ENCODE measurements at regions not wholly inside any gene's neighbourhood (a gene's known extent, or its start where the extent isn't known, plus 50 kb on each side); places are given as distances from the start of the nearest gene placed in this dataset.

GRCh38 chr3:20488151-20488550, 302.1 kb upstream of the SGO1 start:
- no peak overlapping the region for H4K91ac ChIP-seq (replicated peaks; ENCODE audit: insufficient read length, low read length)
- H3K4me1 ChIP-seq (replicated peaks in 1 of 4; ENCODE audit: control insufficient read depth in 3 of 4, insufficient read depth in 4 of 4, low read length in 3 of 4), result no peaks in the 10 kb centered on the region
- H3K23me2 ChIP-seq (ENCODE audit: low read depth, low read length), result no peaks in the 10 kb centered on the region
- no peak overlapping the region for H2BK120ac ChIP-seq (replicated peaks; ENCODE audit: low read depth, low read length)
- H2BK20ac ChIP-seq (ENCODE audit: low read length), result no peak overlapping the region
- H3K23ac ChIP-seq (ENCODE audit: insufficient read length), result no peak overlapping the region
- no peaks in the 10 kb centered on the region for H3K27me3 ChIP-seq (replicated peaks in 1 of 4; ENCODE audit: control insufficient read depth in 3 of 4, extremely low read depth in 1 of 4, insufficient read depth in 3 of 4, low read length in 3 of 4)
- CTCF ChIA-PET (ENCODE audit: partially characterized antibody), result no interaction called here
- no peak overlapping the region for H4K5ac ChIP-seq (ENCODE audit: insufficient read length, low read depth, low read length)
- 0 out of 2 replicates have a peak overlapping the region, but pooled peaks have one; percentile 17 for H2AFZ ChIP-seq (ENCODE audit: low read length)
- no peak overlapping the region for H2BK5ac ChIP-seq (ENCODE audit: low read depth, low read length)
- no peak overlapping the region for H3K27ac ChIP-seq (ENCODE audit: low read depth, low read length)
- no peak overlapping the region for H3K4ac ChIP-seq (replicated peaks; ENCODE audit: insufficient read length, low read depth, low read length)
- H4K8ac ChIP-seq (ENCODE audit: extremely low read depth, insufficient read depth, low read length), result no peak overlapping the region
- no peak overlapping the region for H2AK5ac ChIP-seq (ENCODE audit: low read depth, low read length)
- no peaks in the 10 kb centered on the region for H3K79me1 ChIP-seq (ENCODE audit: low read depth, low read length)
- H3K4me2 ChIP-seq (ENCODE audit: insufficient read depth in 1 of 2, low read depth in 2 of 2, low read length in 2 of 2), result no peak overlapping the region
- no peaks in the 10 kb centered on the region for H3K36me3 ChIP-seq (ENCODE audit: control insufficient read depth in 2 of 4, insufficient read depth in 4 of 4, low read length in 3 of 4)
- H3K4me3 ChIP-seq (ENCODE audit: extremely low read depth in 1 of 4, insufficient read depth in 2 of 4, low read depth in 3 of 4, low read length in 4 of 4), result no peak overlapping the region
- H3K9me3 ChIP-seq (ENCODE audit: insufficient read depth in 2 of 2, low read depth in 1 of 2, low read length in 1 of 2), result peaks cover 3 to 6% of the 10 kb centered on the region in 2 experiments; a peak in 2 of 4 replicates
- POLR2A ChIA-PET (ENCODE audit: partially characterized antibody), result no interaction called here
- no peak overlapping the region for H2BK12ac ChIP-seq (ENCODE audit: low read depth, low read length)
- no peak overlapping the region for H2BK15ac ChIP-seq (ENCODE audit: low read length)
- no peak overlapping the region for H3K56ac ChIP-seq (replicated peaks; ENCODE audit: insufficient read length, low read depth, low read length)
- no peaks in the 10 kb centered on the region for H4K20me1 ChIP-seq (replicated peaks in 1 of 2; ENCODE audit: control insufficient read depth in 1 of 2, insufficient read depth in 2 of 2, low read length in 2 of 2)
- H3K14ac ChIP-seq (ENCODE audit: insufficient read length), result no peak overlapping the region
- H3K9ac ChIP-seq (replicated peaks in 1 of 4; ENCODE audit: extremely low read depth in 1 of 4, low read depth in 3 of 4, low read length in 3 of 4), result no peak overlapping the region
- no peak overlapping the region for H3K18ac ChIP-seq (ENCODE audit: extremely low read depth, low read length)
- FAIRE-seq (no peak), DNase-seq (ENCODE audit: low read depth in 1 of 2, low spot score in 2 of 2) (no peak)
- H3K79me2 ChIP-seq (ENCODE audit: control insufficient read depth in 1 of 2, insufficient read depth in 2 of 2, low read length in 2 of 2), result no peaks in the 10 kb centered on the region
- WGBS, 2 experiments (ENCODE audit: extremely low coverage in 1 of 2, insufficient coverage in 1 of 2, insufficient read length in 1 of 2, insufficient replicate concordance in 2 of 2, low coverage in 1 of 2, low lambda C conversion rate in 2 of 2, missing lambda C conversion rate in 1 of 2), result 93% methylated on average over 3 of the region's 3 CpGs; no CpG with 5 or more reads in 1 of the 2 experiments
- TF ChIP-seq YY1 (IDR thresholded peaks at IDR 0.05; ENCODE audit: low read depth, low read length), result no peak
- peak in 1 of 3 experiments; percentile 22; a peak in 1 of 4 replicates for TF ChIP-seq CTCF (IDR thresholded peaks at IDR 0.05; ENCODE audit: control extremely low read depth in 1 of 3, insufficient read depth in 1 of 3, low read depth in 1 of 3, low read length in 3 of 3)
- no peak for TF ChIP-seq RXRA (IDR thresholded peaks at IDR 0.05; ENCODE audit: insufficient read depth, low read depth, low read length)
- TF ChIP-seq USF2 (IDR thresholded peaks at IDR 0.05; ENCODE audit: low read length), result no peak
- TF ChIP-seq JUND (IDR thresholded peaks at IDR 0.05; ENCODE audit: low read length), result no peak
- TF ChIP-seq RAD21 (IDR thresholded peaks at IDR 0.05 in 1 of 2, conservative IDR thresholded peaks at IDR 0.05 in 1 of 2; ENCODE audit: low read depth in 2 of 2, low read length in 2 of 2), result peak in 1 of 2 experiments; percentile 1; a peak in 1 of 4 replicates
- TF ChIP-seq RFX5 (IDR thresholded peaks at IDR 0.05; ENCODE audit: borderline replicate concordance, low read depth, low read length), result no peak
- no peak for TF ChIP-seq TAF7 (optimal IDR thresholded peaks at IDR 0.05; ENCODE audit: borderline replicate concordance, low read depth, low read length)
- no peak for TF ChIP-seq HDAC2 (IDR thresholded peaks at IDR 0.05; ENCODE audit: borderline replicate concordance in 1 of 2, low read depth in 2 of 2, low read length in 2 of 2)
- no peak for TF ChIP-seq SP4 (IDR thresholded peaks at IDR 0.05; ENCODE audit: low read length)
